Activated naive CD8-positive, alpha-beta T cell treated with anti-CD3 and anti-CD28 coated beads for 36 hours (primary cell): ENCODE measurements at regions not wholly inside any gene's neighbourhood (a gene's known extent, or its start where the extent isn't known, plus 50 kb on each side); places are given as distances from the start of the nearest gene placed in this dataset.

Experiments used
- DNase-seq: peaks from one replicate; pipeline ENCODE4 v3.0.0; 2021
- H3K27ac Mint-ChIP-seq: one replicate; pipeline ENCODE4 v1.8.0; 2022; ENCODE audit warnings: mild to moderate bottlenecking, moderate library complexity, mixed read lengths
- H3K27me3 Mint-ChIP-seq: one replicate; pipeline ENCODE4 v1.8.0; 2022; ENCODE audit warnings: mild to moderate bottlenecking, mixed read lengths
- H3K36me3 Mint-ChIP-seq: one replicate; pipeline ENCODE4 v1.8.0; 2021; ENCODE audit warnings: mild to moderate bottlenecking, mixed read lengths
- H3K4me1 Mint-ChIP-seq: one replicate; pipeline ENCODE4 v1.8.0; 2021; ENCODE audit warnings: mixed read lengths
- H3K4me3 Mint-ChIP-seq: one replicate; pipeline ENCODE4 v1.8.0; 2022; ENCODE audit warnings: mild to moderate bottlenecking, moderate library complexity, mixed read lengths
- H3K9me3 Mint-ChIP-seq: one replicate; pipeline ENCODE4 v1.8.0; 2022; ENCODE audit warnings: mixed read lengths

DNA sequence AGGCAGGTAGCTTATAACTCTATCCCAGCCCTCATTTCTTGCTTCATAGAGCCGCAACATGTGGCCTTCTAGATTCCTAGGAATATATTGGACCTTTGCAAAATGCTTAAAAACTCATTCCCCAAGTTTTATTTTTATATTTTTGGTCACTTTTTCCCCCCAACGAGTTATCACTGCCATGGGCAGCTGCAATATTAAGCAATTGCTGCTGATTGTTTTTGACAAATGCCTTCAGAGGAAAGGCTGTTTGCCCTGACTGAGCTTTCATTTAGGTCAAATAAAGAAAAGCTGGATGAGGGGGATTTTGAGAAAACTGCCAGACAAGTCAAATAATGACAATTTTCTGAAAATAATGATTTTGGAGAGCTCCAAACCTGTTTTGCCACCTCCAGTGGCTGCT is 976.9 kb upstream of the MBL2 start:
- Mint-ChIP-seq H3K27me3 (no peaks in the 10 kb centered on the region), H3K4me3 (no peak overlapping the region), H3K9me3 (peaks cover 4% of the 10 kb centered on the region), H3K27ac (no peak overlapping the region), H3K4me1 (no peaks in the 10 kb centered on the region), H3K36me3 (no peaks in the 10 kb centered on the region)
- DNase-seq = no peak

DNA sequence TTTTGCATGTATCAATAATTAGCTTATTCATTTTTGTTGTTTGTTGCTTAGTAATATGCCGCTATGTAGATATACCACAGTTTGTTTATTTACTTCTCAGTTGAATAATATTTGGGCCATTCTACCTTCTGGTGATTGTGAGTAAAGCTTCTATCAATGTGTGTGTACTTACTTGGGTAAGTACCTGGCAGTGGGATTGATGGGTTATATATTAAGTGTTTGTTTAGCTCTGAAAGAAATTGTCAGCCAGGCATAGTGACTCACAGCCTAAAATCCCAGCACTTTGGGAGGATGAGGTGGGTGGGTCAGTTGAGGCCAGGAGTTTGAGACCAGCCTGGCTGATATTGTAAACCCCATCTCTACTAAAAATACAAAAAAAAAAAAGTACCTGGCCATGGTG is 975.7 kb upstream of the MBL2 start:
- no peaks in the 10 kb centered on the region for H3K36me3 Mint-ChIP-seq
- H3K27ac Mint-ChIP-seq = no peak overlapping the region
- no peaks in the 10 kb centered on the region for H3K4me1 Mint-ChIP-seq
- DNase-seq = no peak
- H3K4me3 Mint-ChIP-seq = no peak overlapping the region
- H3K9me3 Mint-ChIP-seq = peaks cover 4% of the 10 kb centered on the region
- no peaks in the 10 kb centered on the region for H3K27me3 Mint-ChIP-seq

DNA sequence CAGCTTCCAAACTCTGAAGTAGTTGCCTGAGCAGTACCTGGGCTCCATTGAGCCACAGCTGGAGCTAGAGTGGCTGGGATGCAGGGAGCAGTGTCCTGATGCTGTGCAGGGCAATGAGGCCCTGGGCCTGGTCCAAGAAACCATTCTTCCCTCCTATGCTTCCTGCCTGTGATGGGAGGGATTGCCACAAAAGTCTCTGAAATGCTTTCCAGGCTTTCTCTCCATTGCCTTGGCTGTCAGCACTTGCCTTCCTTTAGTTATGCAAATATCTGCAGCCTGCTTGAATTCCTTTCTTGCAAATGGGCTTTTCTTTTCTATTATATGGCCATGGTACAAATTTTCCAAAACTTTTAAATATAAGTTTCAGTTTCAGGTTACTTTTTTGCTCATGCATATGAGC is 972.2 kb upstream of the MBL2 start:
- Mint-ChIP-seq H3K27ac (no peak overlapping the region), H3K27me3 (no peaks in the 10 kb centered on the region), H3K9me3 (peaks cover 3% of the 10 kb centered on the region), H3K4me1 (no peaks in the 10 kb centered on the region), H3K4me3 (no peak overlapping the region), H3K36me3 (no peaks in the 10 kb centered on the region)
- DNase-seq = no peak

DNA sequence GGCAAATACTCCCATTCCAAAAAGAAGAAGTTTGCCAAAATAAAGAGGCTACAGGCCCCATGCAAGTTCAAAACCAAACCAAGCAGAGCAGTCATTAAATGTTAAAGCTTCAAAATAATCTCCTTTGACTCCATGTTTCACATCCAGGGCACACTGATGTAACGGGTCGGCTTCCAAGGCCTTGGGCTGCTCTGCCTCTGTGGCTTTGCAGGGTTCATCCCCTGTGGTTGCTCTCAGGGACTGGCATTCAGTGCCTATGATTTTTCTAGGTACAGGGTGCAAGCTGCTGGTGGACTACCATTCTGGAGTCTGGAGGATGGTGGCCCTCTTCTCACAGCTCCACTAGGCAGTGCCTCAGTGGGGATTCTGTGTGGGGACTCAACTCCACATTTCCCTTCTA is 971.6 kb upstream of the MBL2 start:
- Mint-ChIP-seq H3K4me3 (no peak overlapping the region), H3K36me3 (no peaks in the 10 kb centered on the region), H3K9me3 (peaks cover 3% of the 10 kb centered on the region), H3K27me3 (no peaks in the 10 kb centered on the region), H3K27ac (no peak overlapping the region), H3K4me1 (no peaks in the 10 kb centered on the region)
- no peak for DNase-seq

DNA sequence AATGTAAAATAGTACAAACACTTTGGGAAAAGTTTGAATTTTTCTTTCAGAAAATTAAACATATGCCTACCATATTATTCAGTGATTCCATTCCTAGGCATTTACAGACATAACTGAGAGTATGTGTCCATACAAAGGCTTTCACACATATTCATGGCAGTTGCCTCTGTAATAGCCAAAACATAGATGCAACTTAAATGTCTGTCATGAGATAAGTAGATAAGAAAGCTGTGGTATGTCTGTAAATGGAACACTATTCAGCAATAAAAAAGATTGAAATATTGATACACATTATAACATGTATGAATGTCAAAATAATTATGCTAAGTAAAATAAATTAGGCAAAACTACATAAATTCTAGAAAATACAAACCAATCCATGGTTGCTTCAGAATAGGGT is 964.5 kb upstream of the MBL2 start:
- H3K4me1 Mint-ChIP-seq = no peaks in the 10 kb centered on the region
- H3K4me3 Mint-ChIP-seq = no peak overlapping the region
- H3K36me3 Mint-ChIP-seq = no peaks in the 10 kb centered on the region
- DNase-seq = no peak
- no peaks in the 10 kb centered on the region for H3K27me3 Mint-ChIP-seq
- no peak overlapping the region for H3K27ac Mint-ChIP-seq
- H3K9me3 Mint-ChIP-seq = peaks cover 10% of the 10 kb centered on the region

DNA sequence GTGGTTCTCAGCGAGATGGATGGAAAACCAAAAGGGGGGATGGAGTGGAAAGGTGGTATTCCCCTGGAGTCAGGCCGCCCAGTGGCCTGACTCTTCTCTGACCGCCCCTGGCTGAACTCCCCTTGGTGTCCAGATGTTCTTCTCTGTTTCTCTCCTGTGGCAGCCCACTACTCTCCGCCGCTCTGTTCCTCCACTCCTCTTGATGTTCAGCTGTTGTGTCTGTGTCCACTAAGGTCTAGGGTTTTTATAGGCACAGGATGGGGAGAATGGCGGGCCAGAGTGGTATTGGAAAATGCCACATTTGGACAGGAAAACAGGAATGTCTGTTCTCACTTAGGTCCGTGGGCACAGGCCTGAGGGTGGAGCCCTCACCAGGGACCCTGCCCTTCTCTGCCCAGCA is 954.3 kb upstream of the MBL2 start:
- H3K27me3 Mint-ChIP-seq = no peaks in the 10 kb centered on the region
- H3K36me3 Mint-ChIP-seq = no peaks in the 10 kb centered on the region
- no peaks in the 10 kb centered on the region for H3K4me1 Mint-ChIP-seq
- H3K27ac Mint-ChIP-seq = no peak overlapping the region
- DNase-seq = no peak
- H3K4me3 Mint-ChIP-seq = no peak overlapping the region
- peaks cover 7% of the 10 kb centered on the region for H3K9me3 Mint-ChIP-seq

DNA sequence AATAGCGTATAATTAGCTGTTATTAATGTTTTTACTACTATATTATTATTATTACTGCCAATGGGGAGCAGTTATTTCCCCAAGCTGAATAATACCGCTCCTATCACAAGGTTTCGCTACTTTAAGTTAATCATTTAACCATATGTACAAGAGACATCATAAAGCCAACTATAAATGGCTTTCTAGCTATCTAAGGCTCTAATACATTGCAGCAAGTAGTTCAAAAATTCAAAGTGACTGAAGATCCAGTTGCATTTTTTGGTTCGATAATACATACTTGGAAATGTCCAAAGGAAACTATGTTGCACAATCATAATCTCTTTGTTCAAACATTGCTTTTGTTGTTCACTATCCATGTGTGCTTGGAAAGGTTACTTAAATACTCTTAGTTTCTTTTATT is 952.0 kb upstream of the MBL2 start:
- Mint-ChIP-seq H3K4me1 (no peaks in the 10 kb centered on the region), H3K27me3 (no peaks in the 10 kb centered on the region), H3K4me3 (no peak overlapping the region), H3K27ac (no peak overlapping the region), H3K9me3 (no peaks in the 10 kb centered on the region), H3K36me3 (no peaks in the 10 kb centered on the region)
- DNase-seq = no peak

DNA sequence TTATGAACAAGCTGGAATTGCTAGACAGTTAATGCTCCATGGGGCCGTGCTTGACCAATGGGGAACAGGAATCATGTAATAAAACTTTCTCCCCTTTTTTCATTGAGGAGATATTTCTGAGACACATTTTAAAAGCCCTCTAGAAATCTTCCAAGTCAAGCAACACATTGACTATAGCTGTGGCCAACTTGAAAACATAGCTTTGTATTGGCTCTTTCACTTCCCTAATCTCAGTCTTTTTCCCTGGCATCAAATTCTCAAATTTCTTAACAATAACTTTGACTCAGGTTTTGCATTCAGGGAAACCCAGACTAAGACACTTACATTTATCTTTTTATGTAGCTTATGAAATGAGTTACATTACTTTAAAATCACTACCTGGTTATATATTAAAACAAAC is 947.1 kb upstream of the MBL2 start:
- DNase-seq = no peak
- no peaks in the 10 kb centered on the region for H3K4me1 Mint-ChIP-seq
- no peaks in the 10 kb centered on the region for H3K9me3 Mint-ChIP-seq
- H3K27me3 Mint-ChIP-seq = no peaks in the 10 kb centered on the region
- no peaks in the 10 kb centered on the region for H3K36me3 Mint-ChIP-seq
- no peak overlapping the region for H3K4me3 Mint-ChIP-seq
- H3K27ac Mint-ChIP-seq = no peak overlapping the region

DNA sequence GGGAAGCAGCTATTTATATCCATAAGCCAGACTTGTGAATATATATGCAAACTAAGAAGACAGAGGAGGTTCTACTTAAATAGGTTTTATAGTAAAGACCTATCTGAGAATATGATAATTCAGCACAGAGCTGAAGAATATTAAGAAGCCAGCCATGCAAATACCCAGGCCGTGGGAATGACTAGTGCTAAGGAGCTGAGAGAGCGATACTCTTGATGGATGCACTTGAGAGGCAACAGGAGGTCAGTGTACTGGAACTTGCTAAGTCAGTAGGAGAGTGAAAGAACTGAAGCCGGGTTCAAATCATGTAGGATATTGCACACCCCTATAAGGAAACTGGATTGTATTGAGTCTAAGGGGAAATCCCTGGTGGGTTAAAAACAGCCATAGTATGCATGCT is 943.6 kb upstream of the MBL2 start:
- Mint-ChIP-seq H3K4me3 (no peak overlapping the region), H3K4me1 (no peaks in the 10 kb centered on the region), H3K27me3 (no peaks in the 10 kb centered on the region), H3K36me3 (no peaks in the 10 kb centered on the region), H3K27ac (no peak overlapping the region), H3K9me3 (no peaks in the 10 kb centered on the region)
- no peak for DNase-seq

DNA sequence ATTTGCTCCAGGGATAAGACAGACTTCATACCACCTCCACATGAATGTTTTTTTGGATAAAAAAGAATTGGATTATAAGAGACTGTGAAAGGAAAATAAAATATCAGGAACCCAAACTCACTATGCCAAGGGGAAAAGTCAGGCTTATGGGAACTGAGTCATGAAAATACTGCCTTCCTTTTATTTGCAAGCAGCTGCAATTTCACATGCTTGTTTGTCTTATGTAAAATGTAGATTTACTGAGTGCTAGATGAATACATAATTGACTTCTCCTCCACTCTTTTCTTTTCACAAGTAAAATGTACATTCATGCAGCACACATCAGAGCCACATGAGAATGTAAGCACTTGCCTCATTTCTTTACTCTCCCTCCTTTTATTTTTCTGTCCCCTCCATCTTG is 940.8 kb upstream of the MBL2 start:
- peaks cover 3% of the 10 kb centered on the region for H3K9me3 Mint-ChIP-seq
- no peak overlapping the region for H3K27ac Mint-ChIP-seq
- no peaks in the 10 kb centered on the region for H3K27me3 Mint-ChIP-seq
- H3K4me1 Mint-ChIP-seq = no peaks in the 10 kb centered on the region
- no peak for DNase-seq
- H3K4me3 Mint-ChIP-seq = no peak overlapping the region
- no peaks in the 10 kb centered on the region for H3K36me3 Mint-ChIP-seq

DNA sequence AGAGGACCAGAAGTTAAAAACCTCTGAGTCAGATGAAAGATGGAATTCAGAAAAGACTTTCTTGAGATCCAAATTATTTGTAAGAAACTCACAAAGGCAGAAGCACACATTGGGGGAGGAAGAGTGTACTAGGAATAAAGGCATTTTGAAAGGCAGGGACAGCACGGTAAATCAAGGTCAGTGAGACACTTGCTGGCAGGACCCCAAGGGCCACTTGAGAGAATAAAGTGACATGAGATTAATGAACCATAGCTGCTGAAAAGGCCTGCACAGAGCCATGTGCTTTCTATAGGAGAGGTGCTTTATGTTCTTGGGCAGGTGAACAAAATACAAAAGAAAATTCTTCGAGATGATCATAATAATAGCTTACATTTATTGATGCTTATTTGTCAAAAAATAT is 929.9 kb upstream of the MBL2 start:
- Mint-ChIP-seq H3K27me3 (no peaks in the 10 kb centered on the region), H3K4me3 (no peak overlapping the region), H3K27ac (no peak overlapping the region), H3K36me3 (no peaks in the 10 kb centered on the region), H3K4me1 (no peaks in the 10 kb centered on the region), H3K9me3 (peaks cover 8% of the 10 kb centered on the region)
- DNase-seq = no peak

DNA sequence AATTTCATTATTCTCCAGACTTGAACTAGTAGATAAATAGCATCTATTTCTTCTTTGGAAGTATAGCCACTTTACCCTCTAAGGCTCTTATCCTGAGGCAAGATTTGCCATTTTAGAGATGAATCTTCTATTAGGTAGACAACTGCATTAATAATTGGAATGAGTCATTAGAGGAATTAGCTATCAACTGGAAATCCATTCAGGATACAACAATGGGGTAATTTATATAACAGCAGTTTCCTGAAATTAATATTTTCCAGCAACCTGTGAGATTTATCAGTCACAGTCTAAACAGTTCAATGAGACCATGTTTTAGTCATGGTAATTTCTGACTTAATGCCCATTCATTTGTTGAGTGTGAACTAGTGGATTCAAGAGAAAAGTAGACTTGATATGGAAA is 928.6 kb upstream of the MBL2 start:
- no peak overlapping the region for H3K27ac Mint-ChIP-seq
- H3K36me3 Mint-ChIP-seq = no peaks in the 10 kb centered on the region
- no peaks in the 10 kb centered on the region for H3K4me1 Mint-ChIP-seq
- H3K4me3 Mint-ChIP-seq = no peak overlapping the region
- peaks cover 4% of the 10 kb centered on the region for H3K9me3 Mint-ChIP-seq
- DNase-seq = no peak
- H3K27me3 Mint-ChIP-seq = no peaks in the 10 kb centered on the region

DNA sequence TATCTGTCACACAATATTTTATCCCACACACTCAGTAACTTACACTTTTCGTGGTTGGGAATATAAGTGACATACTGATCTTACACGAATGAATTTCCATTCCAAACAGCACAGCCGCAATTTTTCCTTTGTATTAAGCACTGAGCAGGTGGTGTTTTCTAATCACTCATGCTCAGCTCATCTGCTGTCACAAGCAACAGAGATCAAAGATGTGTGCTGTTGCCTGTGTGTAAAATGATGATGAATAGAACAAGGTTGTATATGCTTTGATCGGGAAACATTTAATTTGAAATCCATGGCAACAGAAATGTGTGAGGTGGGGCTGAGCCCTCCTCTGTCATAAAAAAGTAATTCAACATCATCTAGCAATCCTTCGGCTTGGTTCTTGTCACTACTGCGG is 927.7 kb upstream of the MBL2 start:
- no peak overlapping the region for H3K4me3 Mint-ChIP-seq
- no peak for DNase-seq
- no peaks in the 10 kb centered on the region for H3K36me3 Mint-ChIP-seq

DNA sequence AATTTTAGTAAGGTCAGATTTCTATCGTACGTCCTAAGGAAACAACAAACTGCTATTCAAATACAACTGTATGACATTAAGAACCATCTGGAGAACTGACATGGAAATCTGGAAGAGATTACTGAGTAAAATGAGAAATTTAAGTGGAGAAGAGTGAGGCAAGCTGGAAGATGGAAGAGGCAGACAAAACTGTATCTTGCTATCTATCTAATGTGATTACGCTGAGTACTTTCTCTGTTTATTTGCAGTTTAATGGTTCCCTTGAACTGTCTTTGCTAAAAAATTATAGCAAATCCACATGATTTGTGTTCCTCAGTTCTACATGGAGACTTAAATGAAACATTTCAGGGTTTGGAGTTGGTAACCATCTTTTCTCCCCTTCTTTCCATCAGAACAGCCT is 927.1 kb upstream of the MBL2 start:
- H3K9me3 Mint-ChIP-seq = peaks cover 4% of the 10 kb centered on the region
- no peak for DNase-seq
- H3K27ac Mint-ChIP-seq = no peak overlapping the region
- no peak overlapping the region for H3K4me3 Mint-ChIP-seq
- H3K36me3 Mint-ChIP-seq = no peaks in the 10 kb centered on the region
- no peaks in the 10 kb centered on the region for H3K4me1 Mint-ChIP-seq
- no peaks in the 10 kb centered on the region for H3K27me3 Mint-ChIP-seq

More for the DNA sequence above, 927.7 kb upstream of the MBL2 start:
- Mint-ChIP-seq H3K9me3 (peaks cover 4% of the 10 kb centered on the region), H3K27me3 (no peaks in the 10 kb centered on the region), H3K27ac (no peak overlapping the region), H3K4me1 (no peaks in the 10 kb centered on the region)

DNA sequence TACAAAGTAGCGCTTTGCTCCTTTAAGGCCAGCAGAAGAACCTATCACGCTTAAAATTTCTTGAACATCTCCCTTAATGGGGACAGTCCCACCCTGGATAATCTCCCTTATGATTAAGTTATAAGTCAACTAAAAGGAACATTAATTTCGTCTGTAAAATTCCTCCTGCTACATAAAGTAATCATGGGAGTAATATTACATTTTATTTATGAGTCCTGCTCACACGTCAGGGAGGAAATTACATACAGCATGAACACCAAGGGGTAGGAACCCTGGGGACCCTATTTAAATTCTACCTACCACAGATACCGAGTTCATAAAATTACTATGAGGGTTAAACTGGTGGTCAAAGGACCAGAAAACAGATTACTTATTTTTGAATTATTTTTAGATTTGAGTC is 926.6 kb upstream of the MBL2 start:
- DNase-seq = no peak
- H3K4me1 Mint-ChIP-seq = no peaks in the 10 kb centered on the region
- no peaks in the 10 kb centered on the region for H3K27me3 Mint-ChIP-seq
- H3K27ac Mint-ChIP-seq = no peak overlapping the region
- no peaks in the 10 kb centered on the region for H3K36me3 Mint-ChIP-seq
- H3K4me3 Mint-ChIP-seq = no peak overlapping the region
- H3K9me3 Mint-ChIP-seq = peaks cover 4% of the 10 kb centered on the region

DNA sequence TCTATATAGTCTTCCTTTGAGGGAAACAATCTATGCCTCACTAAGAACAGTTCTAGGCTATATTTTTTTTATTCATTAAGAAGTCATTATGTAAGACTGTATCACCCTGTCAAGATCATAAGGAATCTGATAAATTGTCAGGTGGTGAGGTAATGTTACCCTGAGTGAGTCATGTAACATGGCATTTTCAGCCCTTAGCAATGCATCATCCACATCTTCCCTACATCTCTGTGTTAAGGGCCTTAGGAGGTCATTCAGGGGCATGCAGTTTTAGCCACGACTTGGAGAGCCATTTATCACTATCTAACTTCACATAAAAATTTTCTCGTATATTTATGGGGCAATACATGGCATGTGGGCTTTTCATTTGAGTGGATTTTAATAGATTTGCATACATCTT is 924.5 kb upstream of the MBL2 start:
- Mint-ChIP-seq H3K27me3 (no peaks in the 10 kb centered on the region), H3K36me3 (no peaks in the 10 kb centered on the region), H3K27ac (no peak overlapping the region), H3K9me3 (peaks cover 4% of the 10 kb centered on the region), H3K4me1 (no peaks in the 10 kb centered on the region), H3K4me3 (no peak overlapping the region)
- no peak for DNase-seq

DNA sequence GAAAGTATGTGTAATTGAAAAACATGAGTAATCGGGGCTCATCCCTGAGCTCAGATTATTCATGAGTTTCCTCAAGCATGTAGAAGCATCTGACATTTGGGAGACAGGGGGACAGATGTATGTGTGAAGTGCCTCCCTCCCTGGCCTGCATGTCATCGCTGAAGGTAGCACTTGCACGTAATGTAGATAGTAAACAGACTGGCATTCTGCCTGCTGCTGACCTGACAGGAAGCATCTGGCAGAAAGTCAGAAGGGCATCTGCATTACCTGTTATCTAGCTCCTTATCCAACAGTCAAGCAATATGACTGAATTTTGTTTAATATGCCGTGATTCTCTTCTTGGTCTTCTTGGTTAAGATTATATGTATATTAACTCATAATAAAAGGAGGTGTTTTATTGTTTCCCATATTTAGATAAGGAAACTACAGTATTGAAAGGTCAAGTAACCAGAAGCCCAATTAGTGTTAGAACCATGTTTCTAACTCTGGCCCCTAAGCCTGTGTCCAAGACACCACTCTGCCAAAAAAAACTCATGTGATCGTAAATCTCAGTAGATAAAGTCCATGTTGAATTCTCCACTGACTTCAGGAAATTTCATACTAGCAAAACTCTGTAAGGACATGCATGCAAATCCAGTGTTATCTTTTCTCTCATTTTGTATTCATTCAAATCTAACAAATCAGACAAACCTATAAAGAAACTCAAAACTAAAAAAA is 918.1 kb upstream of the MBL2 start:
- Mint-ChIP-seq H3K27me3 (no peaks in the 10 kb centered on the region), H3K36me3 (no peaks in the 10 kb centered on the region), H3K4me3 (no peak overlapping the region), H3K9me3 (peaks cover 6% of the 10 kb centered on the region), H3K4me1 (no peaks in the 10 kb centered on the region), H3K27ac (no peak overlapping the region)
- no peak for DNase-seq
